GM19324 (cell line): ENCODE measurements at regions not wholly inside any gene's neighbourhood (a gene's known extent, or its start where the extent isn't known, plus 50 kb on each side); places are given as distances from the start of the nearest gene placed in this dataset.
A peak's percentile ranks its signal among the peaks of the same experiment; 100 is the strongest.

Source experiments
- ATAC-seq: cut with Tn5 transposase; IDR thresholded peaks from one replicate; pipeline ENCODE4 v1.9.1; 2021; ENCODE audit warnings: mild to moderate bottlenecking, moderate library complexity; ENCODE audit not compliant: unreplicated experiment, low FRiP score

GRCh38 chr11:19493446-19494213 is 219.0 kb upstream of the NAV2 start:
- no peak for ATAC-seq

DNA sequence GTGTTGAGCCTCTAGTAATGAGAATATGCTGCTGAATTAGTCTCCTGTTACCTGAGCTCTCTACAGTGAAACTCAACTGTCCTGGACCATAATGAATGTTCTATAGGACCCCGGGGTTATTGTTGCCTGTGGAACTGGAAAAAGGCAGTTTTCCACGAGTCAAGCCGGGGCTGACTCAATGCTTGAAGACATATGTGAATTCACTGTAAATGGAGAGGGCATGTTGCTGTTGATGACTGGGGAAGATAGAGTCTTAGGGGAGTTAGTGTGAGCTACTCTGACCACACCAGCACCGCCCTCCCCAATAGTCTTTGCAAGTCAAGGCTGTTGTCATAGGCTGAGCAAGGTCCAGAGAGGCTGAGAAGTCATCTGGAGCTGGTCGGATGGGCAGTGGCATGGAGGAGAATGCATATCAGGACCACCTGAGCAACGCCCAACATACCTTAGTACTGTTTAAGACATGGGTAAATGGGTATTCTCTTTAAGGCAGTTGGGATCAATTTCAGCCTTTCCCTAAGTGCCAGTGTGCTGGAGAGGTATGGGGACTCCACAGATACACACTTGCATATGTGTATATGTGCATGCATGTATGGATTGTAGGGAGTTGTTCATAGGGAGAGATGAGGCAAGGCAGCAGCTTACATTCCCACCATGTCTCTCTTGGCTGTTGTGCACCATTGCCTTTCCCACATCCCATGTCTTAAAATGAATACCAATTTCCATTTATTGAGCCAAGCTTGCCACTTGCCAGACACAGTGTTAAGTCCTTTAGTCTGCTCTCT is 230.1 kb upstream of the NAV2 start:
- ATAC-seq: no peak

- ATAC-seq: no peak
Measured at GRCh38 chr11:19480540-19480939, 232.1 kb upstream of the NAV2 start.

- no peak for ATAC-seq
Measured at GRCh38 chr11:19478891-19479290, 233.7 kb upstream of the NAV2 start.

DNA sequence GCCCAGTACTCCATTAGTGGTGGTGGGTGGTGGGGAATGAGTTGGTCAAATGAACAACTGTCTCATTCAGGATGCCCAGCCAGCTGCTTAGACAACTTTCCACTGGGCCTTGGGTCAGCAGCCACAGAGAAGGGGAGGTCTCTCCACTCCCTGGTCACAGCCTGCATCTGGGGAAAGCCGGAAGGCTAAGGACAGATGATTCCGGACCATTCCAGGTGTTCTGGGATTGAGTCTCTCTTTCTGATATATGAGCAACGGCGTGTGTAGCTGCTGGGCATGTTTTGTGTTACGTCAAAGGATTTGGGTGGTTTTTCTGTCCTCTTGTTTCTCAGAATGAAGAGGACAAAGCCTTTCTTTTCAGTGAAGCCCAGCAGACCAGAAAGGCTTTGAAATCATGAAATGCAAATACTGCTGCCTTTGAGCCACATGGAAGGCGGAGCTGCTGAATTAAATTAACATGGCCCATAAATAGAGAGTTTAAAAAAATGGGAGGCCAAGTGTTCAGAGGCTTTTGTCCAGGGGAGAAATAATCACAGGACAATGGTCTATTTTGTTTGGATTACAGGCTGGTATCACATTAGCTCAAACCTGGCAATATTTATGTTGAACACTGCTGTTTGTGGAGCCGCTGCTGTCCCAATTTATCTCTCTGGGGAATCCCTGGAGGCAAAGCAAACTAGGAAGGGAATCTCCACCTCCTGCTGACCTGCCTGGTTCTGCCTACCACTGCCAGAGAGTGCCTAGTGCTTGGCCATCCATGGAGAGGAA is 234.4 kb upstream of the E2F8 start:
- peak; percentile 75 for ATAC-seq

GRCh38 chr11:19474211-19474610 is 233.5 kb upstream of the E2F8 start:
- no peak for ATAC-seq

- no peak for ATAC-seq
Measured at GRCh38 chr11:19472679-19473078, 231.9 kb upstream of the E2F8 start.

DNA sequence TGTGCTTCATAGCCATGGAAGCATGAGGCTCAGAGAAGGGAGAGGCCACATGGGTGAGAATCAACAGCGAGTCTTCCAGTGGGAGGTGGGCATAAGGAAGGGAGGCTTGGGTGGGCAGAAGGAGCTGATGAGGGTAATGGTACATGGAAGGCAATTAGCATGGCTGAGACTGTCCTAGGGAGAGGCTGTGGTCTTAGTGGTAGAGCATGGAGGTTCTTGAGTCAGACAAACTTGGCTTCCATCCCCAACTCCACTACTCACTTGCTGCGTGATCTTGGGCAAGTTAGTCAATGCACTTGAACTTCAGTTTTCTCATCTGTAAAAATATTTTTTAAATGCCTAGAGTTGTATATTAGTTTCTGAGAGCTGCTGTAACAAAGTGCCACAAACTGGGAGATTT is 227.2 kb upstream of the E2F8 start:
- no peak for ATAC-seq

DNA sequence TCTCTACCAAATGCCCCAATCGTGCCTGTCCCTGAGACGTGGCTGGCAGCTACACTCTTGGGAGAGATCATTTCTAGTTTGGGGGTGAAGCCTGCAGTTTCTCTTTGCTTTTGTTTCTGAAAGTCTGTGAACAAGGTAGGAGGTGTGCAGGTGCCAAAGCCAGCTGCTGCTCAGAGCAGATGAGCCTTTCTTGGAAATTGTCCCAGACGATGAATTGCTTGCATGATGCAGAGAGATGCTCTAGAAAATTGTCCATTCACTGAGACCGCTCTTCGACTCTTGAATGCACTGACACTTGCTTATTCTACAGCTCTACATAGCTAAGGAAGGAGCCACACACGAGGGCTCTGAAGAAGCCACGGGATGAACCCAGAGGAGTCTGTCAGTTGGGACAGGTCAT is 225.6 kb upstream of the E2F8 start:
- ATAC-seq: no peak

- ATAC-seq: no peak
Measured at GRCh38 chr11:19463976-19464375, 223.2 kb upstream of the E2F8 start.

DNA sequence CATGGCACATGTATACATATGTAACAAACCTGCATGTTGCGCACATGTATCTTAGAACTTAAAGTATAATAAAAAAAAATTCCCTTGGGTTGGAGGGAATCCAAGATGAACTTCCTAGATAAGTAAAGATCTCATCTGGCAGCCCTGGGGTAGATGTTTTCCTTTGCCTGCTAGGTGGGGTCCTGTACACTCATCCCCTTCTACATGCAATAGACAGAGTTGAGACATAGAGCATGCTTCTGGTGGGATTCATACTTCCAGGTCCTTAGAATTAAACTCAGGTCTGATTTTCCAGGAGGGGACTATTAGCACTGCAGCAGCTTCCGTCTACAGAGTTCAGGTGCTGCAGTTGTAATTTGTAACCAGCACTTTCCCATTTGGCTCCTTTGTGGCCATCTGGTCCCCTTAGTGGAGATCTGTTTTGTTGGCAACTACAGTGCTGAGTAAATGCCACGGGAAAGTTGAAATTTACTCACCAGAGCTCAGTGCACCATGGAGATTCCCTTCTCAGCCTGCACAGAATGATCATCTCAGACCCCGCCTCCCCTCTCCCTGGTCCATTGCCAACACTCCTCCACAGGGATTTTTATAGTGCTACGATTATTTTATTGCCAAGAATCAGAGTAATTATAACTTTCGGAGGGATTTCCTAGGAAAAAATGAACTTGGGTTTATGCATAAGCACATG is 220.1 kb upstream of the E2F8 start:
- no peak for ATAC-seq

- ATAC-seq: no peak
Measured at GRCh38 chr11:19459240-19459639, 218.5 kb upstream of the E2F8 start.

- no peak for ATAC-seq
Measured at GRCh38 chr11:19458721-19459120, 218.0 kb upstream of the E2F8 start.

DNA sequence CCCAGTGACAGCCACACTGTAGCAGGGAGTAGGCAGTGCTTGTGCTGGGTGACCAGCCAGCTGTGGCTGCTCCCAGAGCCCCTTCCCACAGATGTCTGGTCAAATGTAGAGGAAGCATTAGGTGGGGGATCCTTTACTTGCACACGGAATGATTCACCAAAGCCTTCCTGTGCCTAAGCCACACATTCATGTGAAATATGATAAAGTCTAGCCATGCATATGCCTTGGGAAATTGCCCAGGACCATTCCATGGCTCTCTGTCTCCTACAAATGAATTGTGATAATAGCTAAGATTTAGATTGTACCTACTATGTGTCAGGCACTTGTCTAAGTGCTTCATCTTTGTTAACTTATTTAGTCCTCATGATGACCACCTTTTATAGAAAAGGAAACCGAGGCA is 217.5 kb upstream of the E2F8 start:
- no peak for ATAC-seq

DNA sequence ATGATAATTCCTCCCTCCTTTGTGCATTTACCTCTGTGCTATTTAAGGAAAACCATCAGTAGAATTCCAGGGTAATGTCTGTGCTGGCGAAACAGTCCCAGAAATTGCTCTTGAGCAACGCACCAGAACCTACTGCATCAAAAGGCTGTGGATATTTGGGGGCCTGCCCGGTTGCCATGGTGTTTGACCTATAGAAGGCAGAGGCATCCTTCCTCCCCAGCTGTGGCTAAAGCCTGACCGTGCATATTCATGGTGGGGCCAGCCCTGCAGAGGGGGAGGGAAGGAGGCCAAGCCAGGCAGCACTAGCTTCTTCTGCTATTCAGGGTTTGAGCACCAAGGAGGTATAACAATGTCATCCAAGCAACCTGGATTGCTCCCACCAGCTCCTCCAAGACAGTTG is 215.0 kb upstream of the E2F8 start:
- no peak for ATAC-seq

DNA sequence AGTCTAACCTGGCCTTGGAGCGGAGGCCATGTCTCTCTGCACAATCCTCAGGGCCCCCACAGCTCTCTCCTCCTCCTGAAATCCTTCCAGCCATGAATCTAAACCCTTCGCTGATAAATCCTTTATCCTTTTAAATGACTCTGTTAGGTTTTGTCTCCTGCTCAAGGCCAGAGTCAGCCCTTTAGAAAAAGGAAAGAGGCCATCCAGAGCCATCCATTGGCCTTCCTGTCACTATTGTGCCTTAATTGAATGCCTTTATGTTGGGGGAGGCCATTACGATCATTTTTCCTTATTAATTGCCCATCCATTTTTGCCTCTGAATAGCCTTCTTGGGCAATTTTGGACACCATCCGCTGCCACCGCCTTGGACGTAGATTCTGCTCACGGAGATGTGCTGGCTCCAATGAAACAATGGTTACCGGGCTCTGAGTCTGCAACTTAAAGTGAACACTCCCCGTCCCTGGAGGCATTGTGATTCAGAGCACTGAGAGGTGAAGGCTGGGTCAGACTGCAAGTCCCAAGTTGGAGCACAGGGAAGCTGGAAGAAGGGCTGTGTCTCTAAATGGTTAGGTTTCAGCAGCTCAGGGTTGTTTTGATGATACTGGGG is 213.0 kb upstream of the E2F8 start:
- no peak for ATAC-seq

DNA sequence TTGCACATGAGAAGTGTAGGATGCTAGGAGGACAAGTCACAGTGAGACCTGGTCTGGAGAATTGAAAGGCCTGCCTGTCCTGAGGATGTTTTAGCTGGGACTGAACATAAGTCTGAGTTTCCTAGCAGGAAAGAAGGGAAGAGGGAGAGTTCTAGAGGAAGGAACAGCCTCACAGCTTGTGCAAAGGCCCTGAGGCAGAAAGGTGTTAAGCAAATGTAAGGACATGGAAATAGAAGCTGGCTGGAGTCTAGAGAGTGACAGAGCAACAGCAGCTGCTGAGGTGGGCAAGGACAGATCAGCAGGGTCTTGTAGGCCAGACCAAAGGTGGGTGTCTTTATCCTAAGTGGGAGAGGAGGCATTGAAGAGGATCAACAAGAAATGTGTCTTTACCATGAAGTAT is 210.9 kb upstream of the E2F8 start:
- ATAC-seq: no peak

DNA sequence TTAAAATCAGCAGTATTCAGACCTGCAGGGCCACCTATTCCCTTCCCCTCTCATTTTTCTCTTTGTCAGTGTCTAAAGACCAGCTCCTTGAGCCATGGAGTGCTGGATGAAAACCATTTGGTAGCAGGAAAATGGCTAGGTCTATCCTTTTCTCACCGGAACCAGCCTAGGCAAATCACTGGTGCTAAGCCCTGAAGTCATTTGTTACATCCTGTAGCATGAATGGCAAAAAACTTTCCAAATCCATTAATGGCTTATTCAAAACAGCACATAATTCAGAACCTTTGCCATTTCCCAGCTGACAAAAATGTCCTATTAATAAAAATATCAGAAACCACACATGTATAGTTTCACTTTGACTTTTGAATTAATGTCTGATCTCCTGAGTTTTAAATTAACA is 209.5 kb upstream of the E2F8 start:
- no peak for ATAC-seq

GRCh38 chr11:19448651-19449050 is 207.9 kb upstream of the E2F8 start:
- no peak for ATAC-seq

DNA sequence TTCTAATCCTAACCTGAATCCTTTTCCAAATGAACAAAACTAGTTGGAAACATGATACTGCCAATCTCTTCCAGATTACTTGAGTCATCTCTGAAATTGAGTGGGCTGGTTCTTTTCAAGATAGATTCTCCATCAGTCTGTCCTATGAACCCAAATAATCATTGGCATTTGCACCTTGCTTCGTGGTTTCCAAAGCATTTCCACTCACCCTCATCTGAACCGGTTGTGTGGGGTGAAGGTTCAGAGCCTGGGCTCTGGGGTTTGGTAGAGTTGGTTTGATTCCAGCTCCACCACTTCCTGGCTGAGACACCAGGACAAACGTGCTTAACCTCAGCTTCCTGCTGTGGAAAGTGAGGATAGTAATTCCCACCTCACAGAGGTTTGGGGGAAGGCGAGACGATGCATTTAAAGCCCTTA is 206.4 kb upstream of the E2F8 start:
- ATAC-seq: no peak
